PC-9 (cell line): ENCODE measurements at regions not wholly inside any gene's neighbourhood (a gene's known extent, or its start where the extent isn't known, plus 50 kb on each side); places are given as distances from the start of the nearest gene placed in this dataset.

Source experiments
- EZH2 ChIP-seq: fragments of 200-600 bp; sonication (generic); IDR thresholded peaks from 2 replicates; pipeline ENCODE4 v1.8.0; 2017; ENCODE audit warnings: antibody characterized with exemption, low read depth
- TF ChIP-seq, protein P1 (sequence below): fragments of 200-600 bp; sonication (generic); conservative IDR thresholded peaks from 2 replicates; pipeline ENCODE4 v1.6.1; 2017; ENCODE audit warnings: mixed run types, antibody characterized with exemption, mild to moderate bottlenecking, moderate library complexity

GRCh38 chr3:132829101-132829500 is 106.9 kb upstream of the NPHP3 start:
- TF ChIP-seq, protein P1, sequence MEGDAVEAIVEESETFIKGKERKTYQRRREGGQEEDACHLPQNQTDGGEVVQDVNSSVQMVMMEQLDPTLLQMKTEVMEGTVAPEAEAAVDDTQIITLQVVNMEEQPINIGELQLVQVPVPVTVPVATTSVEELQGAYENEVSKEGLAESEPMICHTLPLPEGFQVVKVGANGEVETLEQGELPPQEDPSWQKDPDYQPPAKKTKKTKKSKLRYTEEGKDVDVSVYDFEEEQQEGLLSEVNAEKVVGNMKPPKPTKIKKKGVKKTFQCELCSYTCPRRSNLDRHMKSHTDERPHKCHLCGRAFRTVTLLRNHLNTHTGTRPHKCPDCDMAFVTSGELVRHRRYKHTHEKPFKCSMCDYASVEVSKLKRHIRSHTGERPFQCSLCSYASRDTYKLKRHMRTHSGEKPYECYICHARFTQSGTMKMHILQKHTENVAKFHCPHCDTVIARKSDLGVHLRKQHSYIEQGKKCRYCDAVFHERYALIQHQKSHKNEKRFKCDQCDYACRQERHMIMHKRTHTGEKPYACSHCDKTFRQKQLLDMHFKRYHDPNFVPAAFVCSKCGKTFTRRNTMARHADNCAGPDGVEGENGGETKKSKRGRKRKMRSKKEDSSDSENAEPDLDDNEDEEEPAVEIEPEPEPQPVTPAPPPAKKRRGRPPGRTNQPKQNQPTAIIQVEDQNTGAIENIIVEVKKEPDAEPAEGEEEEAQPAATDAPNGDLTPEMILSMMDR, result no peak
- no peak for TF ChIP-seq EZH2
